COR-L47 (cell line): ENCODE measurements at regions not wholly inside any gene's neighbourhood (a gene's known extent, or its start where the extent isn't known, plus 50 kb on each side); places are given as distances from the start of the nearest gene placed in this dataset.

Experiments used
- DNase-seq: peaks from one replicate; lab custom pipeline; 2025; lab: John Stamatoyannopoulos, UW

- no peak for DNase-seq
Observed at GRCh38 chr3:130260918-130261317, 84.6 kb upstream of the COL6A5 start.

- DNase-seq, result no peak
Observed at GRCh38 chr3:130263708-130264107, 81.8 kb upstream of the COL6A5 start.

- DNase-seq, result no peak
Observed at GRCh38 chr3:130266817-130267216, 78.7 kb upstream of the COL6A5 start.

- peak; percentile 12 for DNase-seq
Observed at GRCh38 chr3:130276203-130276803, 69.2 kb upstream of the COL6A5 start.

- DNase-seq, result no peak
Observed at GRCh38 chr3:130288670-130289069, 56.8 kb upstream of the COL6A5 start.

GRCh38 chr3:130291148-130291547, 54.3 kb upstream of the COL6A5 start:
- DNase-seq, result no peak

GRCh38 chr3:130293247-130293646, 52.2 kb upstream of the COL6A5 start:
- no peak for DNase-seq
